Vagina (tissue), 2 donors: ENCODE measurements at regions not wholly inside any gene's neighbourhood (a gene's known extent, or its start where the extent isn't known, plus 50 kb on each side); places are given as distances from the start of the nearest gene placed in this dataset.

Experiments used
- DNase-seq, 2 donors: peaks; one replicate each; pipeline ENCODE4 v3.0.0-alpha.2; 2017; ENCODE audit errors: extremely low spot score in 2 of 2
- H3K27ac ChIP-seq: fragments of 200-600 bp; sonication (generic); one replicate; pipeline ENCODE4 v1.5.1; 2019
- H3K27me3 ChIP-seq: fragments of 200-600 bp; sonication (generic); one replicate; pipeline ENCODE4 v1.5.1; 2019
- H3K36me3 ChIP-seq, 2 donors: fragments of 200-600 bp; sonication (generic); one replicate each; pipeline ENCODE4 v1.5.1; 2017 to 2019
- H3K4me1 ChIP-seq: fragments of 200-600 bp; sonication (generic); one replicate; pipeline ENCODE4 v1.5.1; 2019
- H3K4me3 ChIP-seq, 2 donors: fragments of 200-600 bp; sonication (generic); 1 replicate in 1 of 2; 2 replicates in 1 of 2; pipeline ENCODE4 v1.5.1; 2016 to 2019
- H3K9me3 ChIP-seq: fragments of 200-600 bp; sonication (generic); one replicate; pipeline ENCODE4 v1.5.1; 2019
- CTCF ChIP-seq, 3 experiments: fragments of 450-650 bp in 2 of 3; fragments of 200-600 bp in 1 of 3; sonication (generic) in 1 of 3; IDR thresholded peaks; one replicate each; pipeline ENCODE4 v1.5.1; 2017 to 2019; ENCODE audit warnings: antibody characterized with exemption in 3 of 3, mild to moderate bottlenecking in 2 of 3, moderate library complexity in 2 of 3
- POLR2A ChIP-seq, 2 donors: fragments of 450-650 bp; IDR thresholded peaks; one replicate each; pipeline ENCODE4 v1.6.1; 2017; ENCODE audit warnings: antibody characterized with exemption in 2 of 2, mild to moderate bottlenecking in 2 of 2, moderate library complexity in 2 of 2
- POLR2AphosphoS5 ChIP-seq, 2 donors: sonication (generic); formaldehyde crosslinking; IDR thresholded peaks; one replicate each; pipeline ENCODE4 v1.9.0; 2017; ENCODE audit warnings: antibody characterized with exemption in 2 of 2, mild to moderate bottlenecking in 2 of 2, low read depth in 1 of 2; ENCODE audit not compliant: insufficient read depth in 1 of 2
- intact Hi-C: fragments of 100-400 bp; cut with DNase I; formaldehyde crosslinking; loops from one replicate; pipeline ENCODE4 v1.15.1; 2023

GRCh38 chr5:179497636-179498340 lies 52.6 kb upstream of the RUFY1 start:
- intact Hi-C loops = no loop called here
- Histone ChIP-seq H3K27me3 (no peaks in the 10 kb centered on the region), H3K4me1 (no peaks in the 10 kb centered on the region), H3K9me3 (no peaks in the 10 kb centered on the region), H3K4me3 (no peak overlapping the region), H3K36me3 (no peaks in the 10 kb centered on the region), H3K27ac (no peak overlapping the region)
- DNase-seq = no peak
- TF ChIP-seq POLR2AphosphoS5 (IDR thresholded peaks at IDR 0.05; ENCODE audit: insufficient read depth in 1 of 2, low read depth in 1 of 2) (no peak), CTCF (IDR thresholded peaks at IDR 0.05) (no peak), POLR2A (IDR thresholded peaks at IDR 0.05) (no peak)

DNA sequence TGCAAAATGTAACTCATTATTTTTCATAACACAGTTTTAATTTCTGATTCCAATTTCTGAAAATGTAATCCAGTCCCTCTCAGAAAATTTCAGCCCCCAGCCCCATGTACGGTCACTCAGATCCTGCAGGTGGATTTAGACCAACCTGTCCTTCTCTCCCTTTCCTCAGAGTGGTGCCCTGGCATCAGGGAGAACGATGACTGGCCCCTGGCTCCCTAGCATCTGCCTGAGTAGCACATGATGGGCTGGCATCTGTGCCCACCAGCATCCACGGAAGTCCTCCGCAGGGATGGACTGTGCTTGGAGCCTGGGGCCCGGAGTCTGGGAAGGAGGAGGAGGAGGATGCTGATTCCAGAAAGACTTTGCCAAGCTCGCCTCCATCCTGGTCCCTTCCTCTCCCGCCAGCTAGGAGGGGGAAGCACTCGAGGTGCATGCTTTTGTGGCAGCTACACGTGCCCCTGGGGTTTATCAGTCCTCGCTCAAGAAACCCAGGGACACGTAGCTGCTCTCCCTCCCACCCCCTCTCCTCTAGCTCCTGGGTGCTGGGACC lies 54.4 kb upstream of the RUFY1 start:
- intact Hi-C loops = no loop called here
- H3K9me3 ChIP-seq = no peaks in the 10 kb centered on the region
- TF ChIP-seq CTCF (IDR thresholded peaks at IDR 0.05) (no peak), POLR2AphosphoS5 (IDR thresholded peaks at IDR 0.05; ENCODE audit: insufficient read depth in 1 of 2, low read depth in 1 of 2) (no peak), POLR2A (IDR thresholded peaks at IDR 0.05) (no peak)

GRCh38 chr5:179494774-179495526 lies 55.4 kb upstream of the RUFY1 start:
- intact Hi-C loops = loop anchor here (5.0 kb wide), 1 partner anchor 328 kb away; no protein-coding TSS in a partner anchor
- H3K9me3 ChIP-seq = no peaks in the 10 kb centered on the region
- no peaks in the 10 kb centered on the region for H3K27me3 ChIP-seq
- no peaks in the 10 kb centered on the region for H3K36me3 ChIP-seq
- no peak overlapping the region for H3K27ac ChIP-seq
- DNase-seq = no peak
- no peaks in the 10 kb centered on the region for H3K4me1 ChIP-seq
- TF ChIP-seq POLR2A (IDR thresholded peaks at IDR 0.05) (no peak), CTCF (IDR thresholded peaks at IDR 0.05) (no peak), POLR2AphosphoS5 (IDR thresholded peaks at IDR 0.05; ENCODE audit: insufficient read depth in 1 of 2, low read depth in 1 of 2) (no peak)
- H3K4me3 ChIP-seq = no peak overlapping the region

More for the DNA sequence above, 54.4 kb upstream of the RUFY1 start:
- Histone ChIP-seq H3K4me1 (no peaks in the 10 kb centered on the region), H3K27ac (no peak overlapping the region), H3K4me3 (no peak overlapping the region), H3K27me3 (no peaks in the 10 kb centered on the region), H3K36me3 (no peaks in the 10 kb centered on the region)
- DNase-seq = no peak

- intact Hi-C loops = no loop called here
- no peaks in the 10 kb centered on the region for H3K9me3 ChIP-seq
- H3K27me3 ChIP-seq = no peaks in the 10 kb centered on the region
- no peaks in the 10 kb centered on the region for H3K4me1 ChIP-seq
- DNase-seq = no peak
- TF ChIP-seq POLR2AphosphoS5 (IDR thresholded peaks at IDR 0.05; ENCODE audit: insufficient read depth in 1 of 2, low read depth in 1 of 2) (no peak), POLR2A (IDR thresholded peaks at IDR 0.05) (no peak), CTCF (IDR thresholded peaks at IDR 0.05) (no peak)
- no peak overlapping the region for H3K27ac ChIP-seq
- no peak overlapping the region for H3K4me3 ChIP-seq
- H3K36me3 ChIP-seq = no peaks in the 10 kb centered on the region
Measured at GRCh38 chr5:179488975-179489374, 61.4 kb upstream of the RUFY1 start.
